Esophagus muscularis mucosa (tissue), 3 donors: ENCODE measurements at regions not wholly inside any gene's neighbourhood (a gene's known extent, or its start where the extent isn't known, plus 50 kb on each side); places are given as distances from the start of the nearest gene placed in this dataset.

Source experiments
- CTCF ChIP-seq, 3 experiments: fragments of 200-600 bp in 2 of 3; fragments of 450-650 bp in 1 of 3; sonication (generic) in 2 of 3; IDR thresholded peaks; one replicate each; pipeline ENCODE4 v1.5.1; 2017 to 2019; ENCODE audit warnings: antibody characterized with exemption in 3 of 3, mild to moderate bottlenecking in 2 of 3, moderate library complexity in 1 of 3
- POLR2A ChIP-seq: fragments of 450-650 bp; IDR thresholded peaks from one replicate; pipeline ENCODE4 v1.6.1; 2017; ENCODE audit warnings: antibody characterized with exemption, moderate library complexity, mild to moderate bottlenecking, low read depth

- TF ChIP-seq CTCF (IDR thresholded peaks at IDR 0.05) (no peak), POLR2A (no peak)
Observed at GRCh38 chr21:27292229-27292628, 325.3 kb upstream of the ADAMTS5 start.
